ENCODE measurements at regions not wholly inside any gene's neighbourhood (a gene's known extent, or its start where the extent isn't known, plus 50 kb on each side); places are given as distances from the start of the nearest gene placed in this dataset.

DNA sequence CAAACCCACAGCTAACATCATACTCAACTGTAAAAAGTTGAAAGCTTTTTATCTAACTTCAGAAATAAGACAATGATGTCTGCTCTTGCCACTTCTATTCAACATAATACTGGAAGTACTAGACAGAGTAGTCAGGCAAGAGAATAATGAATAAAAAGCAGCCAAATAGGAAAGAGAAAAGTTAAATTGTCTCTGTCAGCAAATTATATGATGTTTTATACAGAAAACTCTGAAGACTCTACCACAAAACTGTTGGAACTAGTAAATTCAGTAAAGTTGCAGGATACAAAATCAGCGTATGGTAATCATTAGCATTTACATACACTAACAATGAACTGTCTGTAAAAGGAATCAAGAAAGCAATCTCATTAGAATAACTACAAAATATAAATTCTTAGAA lies 752.9 kb upstream of the CT83 start:
- no peak for FAIRE-seq

DNA sequence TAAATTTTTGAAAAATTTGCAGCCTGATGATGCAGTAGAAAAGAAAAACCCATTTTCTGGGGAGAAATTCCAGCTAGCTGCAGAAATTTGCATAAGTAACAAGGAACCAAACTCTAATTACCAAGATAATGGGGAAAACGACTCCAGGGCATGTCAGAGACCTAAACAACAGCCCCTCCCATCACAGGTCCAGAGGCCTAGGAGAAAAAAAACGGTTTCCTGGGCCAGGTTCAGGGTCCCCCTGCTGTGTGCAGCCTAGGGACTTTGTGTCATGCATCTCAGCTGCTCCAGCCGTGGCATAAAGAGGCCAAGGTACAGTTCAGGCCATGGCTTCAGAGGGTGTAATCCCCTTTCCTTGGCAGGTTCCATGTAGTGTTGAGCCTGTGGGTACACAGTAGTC lies 733.7 kb upstream of the CT83 start:
- FAIRE-seq: no peak

GRCh38 chrX:117147249-117147648 lies 684.5 kb upstream of the CT83 start:
- no peak for FAIRE-seq

GRCh38 chrX:117138070-117138469 lies 675.3 kb upstream of the CT83 start:
- FAIRE-seq: peak; percentile 33

- FAIRE-seq: no peak
These were observed 672.2 kb upstream of the CT83 start for GRCh38 chrX:117134983-117135382.

DNA sequence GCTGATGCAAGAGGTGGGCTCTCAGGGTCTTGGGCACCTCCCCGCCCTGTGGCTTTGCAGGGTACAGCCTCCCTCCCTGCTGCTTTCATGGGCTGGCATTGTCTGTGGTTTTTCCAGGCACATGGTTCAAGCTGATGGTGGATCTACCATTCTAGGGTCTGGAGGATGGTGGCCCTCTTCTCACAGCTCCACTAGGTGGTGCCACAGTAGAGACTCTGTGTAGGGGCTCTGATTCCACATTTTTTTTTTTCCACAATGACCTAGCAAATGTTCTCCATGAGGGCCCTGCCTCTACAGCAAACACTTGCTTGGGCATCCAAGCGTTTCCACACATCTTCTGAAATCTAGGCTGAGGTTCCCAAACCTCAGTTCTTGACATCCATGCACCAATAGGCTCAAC lies 657.9 kb upstream of the CT83 start:
- no peak for FAIRE-seq

- peak; percentile 86 for FAIRE-seq
These were observed 633.8 kb upstream of the CT83 start for GRCh38 chrX:117096528-117096927.

DNA sequence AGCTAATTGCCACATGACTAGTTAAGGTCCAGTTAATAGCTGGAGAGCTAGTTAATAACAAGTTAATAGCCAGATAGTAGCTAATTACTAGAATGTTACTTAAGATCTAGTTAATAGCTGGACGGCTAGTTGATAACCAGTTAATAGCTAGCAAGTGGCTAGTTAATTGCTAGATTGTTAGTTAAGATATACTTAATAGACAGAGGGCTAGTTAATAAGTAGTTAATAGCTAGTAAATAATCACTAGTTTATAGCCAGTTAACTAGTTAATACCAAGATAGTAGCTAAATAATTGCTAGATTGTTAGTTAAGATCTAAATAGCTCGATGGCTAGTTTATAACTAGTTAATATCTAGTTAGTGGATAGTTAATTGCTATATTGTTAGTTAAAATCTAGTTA lies 632.6 kb upstream of the CT83 start:
- no peak for FAIRE-seq

DNA sequence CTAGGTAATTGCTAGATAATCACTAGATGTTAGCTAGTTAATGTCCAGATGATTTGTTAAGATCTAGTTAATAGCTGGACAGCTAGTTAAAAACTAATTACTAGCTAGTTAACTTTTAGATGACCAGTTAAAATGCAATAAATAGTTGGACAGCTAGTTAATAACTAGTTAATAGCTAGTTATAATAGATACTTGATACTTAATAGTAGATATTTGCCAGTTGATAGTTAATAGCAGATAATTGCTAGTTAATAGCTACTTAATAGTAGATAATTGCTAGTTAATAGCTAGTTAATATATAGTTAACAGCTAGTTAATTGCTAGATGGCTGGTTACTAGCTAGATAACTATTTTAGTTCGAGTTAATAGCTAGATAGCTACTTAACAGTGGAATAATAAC lies 631.4 kb upstream of the CT83 start:
- FAIRE-seq: no peak

DNA sequence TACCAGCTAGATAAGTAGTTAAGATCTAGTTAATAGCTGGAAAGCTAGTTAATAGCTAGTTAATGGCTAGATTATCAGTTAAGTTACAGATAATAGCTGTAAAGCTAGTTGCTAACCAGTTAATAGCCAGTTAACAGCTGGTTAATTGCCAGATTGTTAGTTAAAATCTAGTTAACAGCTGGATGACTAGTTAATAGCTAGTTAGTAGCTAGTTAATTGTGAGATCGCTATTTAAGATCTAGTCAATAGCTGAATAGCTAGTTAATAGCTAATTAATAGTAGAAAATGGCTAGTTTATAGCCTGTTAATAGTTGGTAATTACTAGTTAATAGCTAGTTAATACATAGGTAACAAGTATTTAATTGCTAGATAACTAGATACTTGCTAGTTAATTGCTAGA lies 630.5 kb upstream of the CT83 start:
- peak; percentile 36 for FAIRE-seq

DNA sequence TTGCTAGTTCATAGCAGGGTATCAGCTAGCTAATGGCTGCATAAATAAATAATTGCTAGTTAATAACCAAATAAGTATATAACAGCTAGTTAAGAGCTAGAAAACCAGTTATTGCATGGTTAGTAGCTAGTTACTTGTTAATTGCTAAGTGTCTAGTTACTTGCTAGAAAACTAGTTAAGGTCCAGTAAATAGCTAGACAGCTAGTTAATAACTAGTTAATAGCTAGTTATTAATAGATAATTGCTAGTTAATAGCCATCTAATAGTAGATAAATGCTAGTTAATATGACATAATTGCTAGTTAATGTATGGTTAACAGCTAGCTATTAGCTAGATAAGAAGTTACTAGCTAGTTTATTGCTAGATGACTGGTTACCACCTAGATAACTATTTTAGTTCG lies 629.9 kb upstream of the CT83 start:
- no peak for FAIRE-seq

DNA sequence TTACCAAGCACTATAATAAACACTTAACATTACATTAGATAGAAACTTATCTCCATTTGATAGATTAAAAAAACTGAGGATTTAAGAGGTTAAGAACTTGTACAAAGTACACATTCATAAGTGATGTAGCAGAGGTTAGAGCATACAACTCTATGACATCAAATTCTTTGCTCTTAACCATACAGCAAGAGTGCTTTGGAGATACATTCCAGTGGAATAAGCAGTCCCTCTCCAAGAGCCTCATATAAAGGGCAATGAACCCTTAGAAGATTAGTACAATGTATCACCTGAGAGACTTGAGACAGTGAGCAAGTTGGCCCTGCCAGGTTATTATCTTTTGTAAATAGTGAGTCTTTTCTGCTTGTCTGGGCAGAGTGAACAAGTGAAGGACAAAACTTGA lies 600.4 kb upstream of the CT83 start:
- FAIRE-seq: no peak

- FAIRE-seq: no peak
These were observed 597.1 kb upstream of the CT83 start for GRCh38 chrX:117059848-117060247.

GRCh38 chrX:117053260-117053659 lies 590.5 kb upstream of the CT83 start:
- FAIRE-seq: no peak

DNA sequence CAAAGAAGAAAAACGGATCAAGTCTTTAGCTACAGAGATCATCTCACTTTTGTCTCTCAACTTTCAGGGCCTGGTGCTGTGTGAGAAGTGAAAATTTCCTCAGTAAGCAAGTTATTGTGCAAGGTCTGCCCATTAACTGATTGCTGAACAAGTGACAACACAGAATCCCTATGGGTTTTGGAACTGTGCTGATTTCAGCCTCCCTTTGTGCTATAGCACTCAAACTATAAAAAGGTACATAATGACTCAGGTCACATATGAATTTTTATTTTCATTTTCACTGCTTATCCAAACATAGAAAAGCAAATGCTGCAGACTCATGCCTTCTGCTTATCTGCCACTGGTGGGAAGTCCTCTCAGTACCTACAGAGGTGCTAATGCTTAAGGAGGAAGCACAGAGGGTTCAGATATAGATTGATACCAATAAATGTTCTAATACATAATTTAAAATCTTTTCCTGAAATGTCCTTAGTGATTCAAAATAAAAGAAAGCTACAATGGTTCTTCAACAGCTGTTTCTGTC lies 576.2 kb upstream of the CT83 start:
- FAIRE-seq: no peak

DNA sequence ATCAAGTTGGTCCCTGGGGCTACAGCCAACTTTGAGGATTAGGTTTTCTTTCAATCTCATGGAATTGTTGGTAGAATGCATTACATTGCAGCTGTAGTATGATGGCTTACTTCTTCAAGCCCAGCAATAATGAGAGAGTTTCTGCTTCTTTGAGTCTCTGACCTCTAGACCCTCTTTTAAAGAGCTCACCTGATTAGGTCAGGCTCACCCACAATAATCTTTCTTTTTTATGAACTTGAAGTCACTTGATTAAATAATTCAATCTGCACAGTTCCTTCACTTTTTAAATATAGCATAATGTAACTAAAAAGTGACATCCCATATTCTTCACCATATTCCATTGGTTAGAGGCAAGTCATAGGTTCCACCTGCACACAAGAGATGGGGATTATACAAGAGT lies 547.5 kb upstream of the CT83 start:
- FAIRE-seq: no peak

DNA sequence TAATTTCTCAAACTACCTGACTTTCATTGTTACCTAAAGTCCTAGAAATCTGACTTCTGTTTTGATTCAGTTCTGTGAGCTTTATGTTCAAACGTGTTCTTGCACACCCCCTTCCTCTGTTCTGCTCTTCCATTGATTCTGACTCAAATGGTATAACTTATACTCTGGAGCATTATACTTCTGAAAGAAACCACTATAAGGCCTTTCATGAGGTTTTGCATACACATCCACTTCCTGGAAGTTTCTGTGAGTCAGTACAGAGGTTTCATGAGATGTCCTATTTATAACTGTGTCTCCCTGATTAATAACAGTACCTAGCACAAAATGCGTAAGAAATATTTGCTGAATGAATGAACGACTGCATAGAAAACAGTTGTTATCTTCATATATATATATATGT lies 540.2 kb upstream of the CT83 start:
- FAIRE-seq: no peak

DNA sequence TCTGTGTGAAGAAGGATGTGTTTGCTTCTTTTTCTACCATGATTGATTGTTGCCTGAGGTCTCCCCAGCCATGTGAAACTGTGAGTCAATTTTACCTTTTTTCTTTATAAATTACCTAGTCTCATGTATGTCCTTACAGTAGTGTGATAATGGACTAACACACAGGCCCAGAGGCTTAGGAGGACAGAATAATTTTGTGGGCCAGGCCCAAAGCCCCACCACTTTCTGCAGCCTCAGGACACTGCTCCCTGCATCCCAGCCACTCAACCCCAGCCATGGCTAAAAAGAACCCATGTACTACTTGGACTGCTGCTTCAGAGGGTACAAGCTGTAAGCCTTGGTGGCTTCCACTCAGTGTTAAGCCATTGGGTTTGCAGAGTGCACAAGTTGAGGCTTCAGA lies 512.7 kb upstream of the CT83 start:
- no peak for FAIRE-seq

DNA sequence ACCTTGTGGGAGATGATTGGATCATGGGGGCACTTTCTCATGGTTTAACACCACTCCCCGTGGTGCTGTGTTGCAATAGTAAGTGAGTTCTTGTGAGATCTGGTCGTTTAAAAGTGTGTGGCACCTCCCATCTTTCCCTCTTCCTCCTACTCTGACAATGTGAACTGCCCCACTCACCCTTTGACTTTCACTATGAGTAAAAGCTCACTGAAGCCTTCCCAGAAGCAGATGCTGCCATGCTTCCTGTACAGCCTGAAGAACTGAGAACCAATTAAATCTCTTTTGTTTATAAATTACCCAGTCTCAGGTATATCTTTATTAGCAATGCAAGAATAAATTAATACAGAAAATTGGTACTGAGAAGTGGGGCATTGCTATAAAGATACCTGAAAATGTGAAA lies 509.6 kb upstream of the CT83 start:
- FAIRE-seq: no peak

- no peak for FAIRE-seq
These were observed 499.3 kb upstream of the CT83 start for GRCh38 chrX:116961872-116962582.

DNA sequence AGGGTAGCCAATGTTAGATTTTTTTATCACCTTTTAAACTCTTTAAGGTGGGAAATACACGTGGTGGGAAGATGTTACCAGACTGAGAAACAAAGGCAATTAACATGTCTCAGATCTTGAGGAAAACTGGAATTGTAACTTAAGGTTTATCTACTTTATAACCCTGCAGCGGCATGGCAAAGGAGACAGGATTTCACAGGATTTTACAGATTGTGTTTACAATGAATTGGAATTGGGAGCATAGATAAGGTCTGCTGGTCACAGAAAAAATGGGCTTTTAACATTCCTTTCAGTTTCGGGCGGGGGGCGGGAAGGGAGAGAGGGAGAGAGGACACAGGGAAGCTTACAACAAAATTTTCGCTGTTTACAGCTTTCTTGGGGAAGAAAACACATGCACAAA lies 467.5 kb upstream of the CT83 start:
- FAIRE-seq: no peak

GRCh38 chrX:116897526-116897925 lies 434.8 kb upstream of the CT83 start:
- no peak for FAIRE-seq

DNA sequence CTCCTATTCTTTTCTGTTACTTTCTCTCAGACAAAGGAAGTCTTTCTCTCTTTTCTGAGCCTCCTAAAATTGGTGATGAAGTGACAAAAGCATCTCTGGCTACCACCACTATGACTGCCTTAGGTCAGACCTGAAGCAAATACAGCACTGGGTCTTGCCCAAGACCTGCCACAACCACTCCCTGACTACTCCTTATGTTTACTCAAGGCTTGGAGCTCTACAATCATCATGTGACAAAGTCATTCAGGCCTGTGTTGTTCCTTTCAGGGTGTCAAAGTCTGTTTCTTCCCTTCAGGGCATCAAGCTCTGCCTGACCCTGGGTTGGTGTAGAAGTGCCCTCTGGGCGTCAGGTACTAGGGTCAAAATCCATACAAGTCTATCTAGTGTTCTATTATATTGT lies 419.2 kb upstream of the CT83 start:
- FAIRE-seq: no peak

DNA sequence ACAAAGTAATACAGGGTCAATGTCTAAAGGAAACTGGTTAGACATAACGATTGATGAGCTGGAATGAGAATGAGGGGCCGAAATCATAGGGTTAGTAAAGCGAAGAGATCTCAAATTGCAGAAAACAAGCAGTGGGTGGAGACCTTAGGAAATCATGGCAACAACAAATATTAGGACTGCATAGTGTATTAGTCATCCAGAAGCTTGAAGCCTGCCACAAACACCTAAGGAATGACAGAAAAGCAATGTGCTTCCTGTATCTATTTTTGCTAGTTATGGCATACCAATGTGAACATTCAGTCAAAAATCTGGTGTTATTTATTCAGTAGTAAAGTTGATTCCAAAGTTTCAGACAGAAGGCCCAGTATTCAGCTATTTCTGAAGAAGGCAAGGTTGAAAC lies 410.9 kb upstream of the CT83 start:
- no peak for FAIRE-seq

GRCh38 chrX:116872931-116873330 lies 410.2 kb upstream of the CT83 start:
- FAIRE-seq: no peak

Measured in colon (tissue), 2 donors.